ENCODE measurements at regions not wholly inside any gene's neighbourhood (a gene's known extent, or its start where the extent isn't known, plus 50 kb on each side); places are given as distances from the start of the nearest gene placed in this dataset.

DNA sequence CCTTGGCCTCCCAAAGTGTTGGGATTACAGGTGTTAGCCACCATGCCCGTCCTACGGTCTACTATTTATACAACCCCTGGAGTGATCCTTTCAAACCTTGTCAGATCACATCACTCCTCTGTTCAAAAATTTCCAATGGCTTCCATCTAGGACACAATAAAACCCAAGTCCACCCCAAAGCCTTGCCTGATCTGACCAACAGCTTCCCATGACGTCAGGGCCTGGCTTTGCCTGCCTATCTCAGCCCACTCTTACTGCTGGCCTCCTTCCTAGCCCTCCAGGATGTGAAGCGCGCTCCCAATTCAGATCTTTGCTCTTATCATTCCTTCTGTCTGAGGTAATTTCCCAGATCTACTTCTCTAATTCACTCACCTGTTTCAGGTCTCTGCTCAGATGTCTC, 128.4 kb downstream of the LINC00237 start:
- Histone ChIP-seq H3K4me2 (ENCODE audit: low read length) (no peak overlapping the region), H3K27me3 (ENCODE audit: insufficient read depth, low read depth, low read length) (no peaks in the 10 kb centered on the region), H3K27ac (ENCODE audit: low read length) (no peak overlapping the region), H3F3A (ENCODE audit: insufficient read depth, low read length, poor library complexity, severe bottlenecking) (no peaks in the 10 kb centered on the region), H3K4me3 (ENCODE audit: low read length) (no peak overlapping the region), H3K9ac (ENCODE audit: low read length) (no peak overlapping the region), H3K36me3 (ENCODE audit: insufficient read depth, low read length) (no peaks in the 10 kb centered on the region), H3K9me2 (ENCODE audit: insufficient read depth, low read length) (no peaks in the 10 kb centered on the region), H3K79me2 (replicated peaks; ENCODE audit: insufficient read depth, low read length) (no peaks in the 10 kb centered on the region), H4K20me1 (ENCODE audit: insufficient read depth) (no peaks in the 10 kb centered on the region), H3K9me3 (ENCODE audit: low read length) (peaks cover 3% of the 10 kb centered on the region), H2AFZ (ENCODE audit: low read depth, low read length) (no peak overlapping the region)
- TF ChIP-seq POLR2AphosphoS5 (IDR thresholded peaks at IDR 0.05) (no peak), SMC3 (conservative IDR thresholded peaks at IDR 0.05; ENCODE audit: poor library complexity) (no peak), TAF1 (IDR thresholded peaks at IDR 0.05; ENCODE audit: low read depth) (no peak)
- TF ChIP-seq, protein P1, sequence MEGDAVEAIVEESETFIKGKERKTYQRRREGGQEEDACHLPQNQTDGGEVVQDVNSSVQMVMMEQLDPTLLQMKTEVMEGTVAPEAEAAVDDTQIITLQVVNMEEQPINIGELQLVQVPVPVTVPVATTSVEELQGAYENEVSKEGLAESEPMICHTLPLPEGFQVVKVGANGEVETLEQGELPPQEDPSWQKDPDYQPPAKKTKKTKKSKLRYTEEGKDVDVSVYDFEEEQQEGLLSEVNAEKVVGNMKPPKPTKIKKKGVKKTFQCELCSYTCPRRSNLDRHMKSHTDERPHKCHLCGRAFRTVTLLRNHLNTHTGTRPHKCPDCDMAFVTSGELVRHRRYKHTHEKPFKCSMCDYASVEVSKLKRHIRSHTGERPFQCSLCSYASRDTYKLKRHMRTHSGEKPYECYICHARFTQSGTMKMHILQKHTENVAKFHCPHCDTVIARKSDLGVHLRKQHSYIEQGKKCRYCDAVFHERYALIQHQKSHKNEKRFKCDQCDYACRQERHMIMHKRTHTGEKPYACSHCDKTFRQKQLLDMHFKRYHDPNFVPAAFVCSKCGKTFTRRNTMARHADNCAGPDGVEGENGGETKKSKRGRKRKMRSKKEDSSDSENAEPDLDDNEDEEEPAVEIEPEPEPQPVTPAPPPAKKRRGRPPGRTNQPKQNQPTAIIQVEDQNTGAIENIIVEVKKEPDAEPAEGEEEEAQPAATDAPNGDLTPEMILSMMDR (IDR thresholded peaks at IDR 0.05; ENCODE audit: poor library complexity, severe bottlenecking), result no peak
- TF ChIP-seq, protein P2, sequence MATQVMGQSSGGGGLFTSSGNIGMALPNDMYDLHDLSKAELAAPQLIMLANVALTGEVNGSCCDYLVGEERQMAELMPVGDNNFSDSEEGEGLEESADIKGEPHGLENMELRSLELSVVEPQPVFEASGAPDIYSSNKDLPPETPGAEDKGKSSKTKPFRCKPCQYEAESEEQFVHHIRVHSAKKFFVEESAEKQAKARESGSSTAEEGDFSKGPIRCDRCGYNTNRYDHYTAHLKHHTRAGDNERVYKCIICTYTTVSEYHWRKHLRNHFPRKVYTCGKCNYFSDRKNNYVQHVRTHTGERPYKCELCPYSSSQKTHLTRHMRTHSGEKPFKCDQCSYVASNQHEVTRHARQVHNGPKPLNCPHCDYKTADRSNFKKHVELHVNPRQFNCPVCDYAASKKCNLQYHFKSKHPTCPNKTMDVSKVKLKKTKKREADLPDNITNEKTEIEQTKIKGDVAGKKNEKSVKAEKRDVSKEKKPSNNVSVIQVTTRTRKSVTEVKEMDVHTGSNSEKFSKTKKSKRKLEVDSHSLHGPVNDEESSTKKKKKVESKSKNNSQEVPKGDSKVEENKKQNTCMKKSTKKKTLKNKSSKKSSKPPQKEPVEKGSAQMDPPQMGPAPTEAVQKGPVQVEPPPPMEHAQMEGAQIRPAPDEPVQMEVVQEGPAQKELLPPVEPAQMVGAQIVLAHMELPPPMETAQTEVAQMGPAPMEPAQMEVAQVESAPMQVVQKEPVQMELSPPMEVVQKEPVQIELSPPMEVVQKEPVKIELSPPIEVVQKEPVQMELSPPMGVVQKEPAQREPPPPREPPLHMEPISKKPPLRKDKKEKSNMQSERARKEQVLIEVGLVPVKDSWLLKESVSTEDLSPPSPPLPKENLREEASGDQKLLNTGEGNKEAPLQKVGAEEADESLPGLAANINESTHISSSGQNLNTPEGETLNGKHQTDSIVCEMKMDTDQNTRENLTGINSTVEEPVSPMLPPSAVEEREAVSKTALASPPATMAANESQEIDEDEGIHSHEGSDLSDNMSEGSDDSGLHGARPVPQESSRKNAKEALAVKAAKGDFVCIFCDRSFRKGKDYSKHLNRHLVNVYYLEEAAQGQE (IDR thresholded peaks at IDR 0.05; ENCODE audit: borderline replicate concordance), result no peak

DNA sequence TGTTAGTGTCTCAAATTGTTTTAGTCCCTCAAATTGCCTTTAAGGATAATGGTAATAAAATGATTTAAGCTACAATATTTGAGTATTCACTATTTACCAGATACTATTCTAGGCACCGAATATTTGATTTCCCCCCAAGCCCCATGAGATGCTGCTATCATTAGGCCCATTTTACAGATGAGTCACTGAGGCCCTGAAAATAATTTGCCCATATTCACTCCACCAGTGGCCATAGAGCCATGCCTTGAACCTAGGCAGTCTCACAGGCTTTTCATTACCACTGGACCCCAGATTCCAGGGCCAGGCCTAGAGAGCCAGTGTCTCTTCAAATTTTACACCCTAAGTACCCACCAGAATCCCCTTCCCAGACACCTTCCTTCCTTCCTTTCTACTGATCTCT, 133.7 kb downstream of the LINC00237 start:
- Histone ChIP-seq H3K9me3 (ENCODE audit: low read length) (no peaks in the 10 kb centered on the region), H3K4me2 (ENCODE audit: low read length) (no peak overlapping the region), H2AFZ (ENCODE audit: low read depth, low read length) (no peak overlapping the region), H3K9me2 (ENCODE audit: insufficient read depth, low read length) (no peaks in the 10 kb centered on the region), H3K79me2 (replicated peaks; ENCODE audit: insufficient read depth, low read length) (no peaks in the 10 kb centered on the region), H3K27me3 (ENCODE audit: insufficient read depth, low read depth, low read length) (no peaks in the 10 kb centered on the region), H3K4me3 (ENCODE audit: low read length) (no peak overlapping the region), H3K27ac (ENCODE audit: low read length) (no peak overlapping the region), H3K9ac (ENCODE audit: low read length) (no peak overlapping the region), H3K36me3 (ENCODE audit: insufficient read depth, low read length) (no peaks in the 10 kb centered on the region), H3F3A (ENCODE audit: insufficient read depth, low read length, poor library complexity, severe bottlenecking) (no peaks in the 10 kb centered on the region), H4K20me1 (ENCODE audit: insufficient read depth) (no peaks in the 10 kb centered on the region)
- TF ChIP-seq, protein P2 (IDR thresholded peaks at IDR 0.05; ENCODE audit: borderline replicate concordance), result no peak
- TF ChIP-seq TAF1 (IDR thresholded peaks at IDR 0.05; ENCODE audit: low read depth), result no peak
- no peak for TF ChIP-seq RAD21 (conservative IDR thresholded peaks at IDR 0.05)
- no peak for TF ChIP-seq MXI1 (conservative IDR thresholded peaks at IDR 0.05; ENCODE audit: poor library complexity, severe bottlenecking)
- no peak for TF ChIP-seq SMC3 (conservative IDR thresholded peaks at IDR 0.05; ENCODE audit: poor library complexity)
- no peak for TF ChIP-seq EZH2 (IDR thresholded peaks at IDR 0.05; ENCODE audit: borderline replicate concordance, insufficient read depth, low read length, poor library complexity, severe bottlenecking)
- no peak for TF ChIP-seq POLR2AphosphoS5 (IDR thresholded peaks at IDR 0.05)
- TF ChIP-seq, protein P1 (IDR thresholded peaks at IDR 0.05; ENCODE audit: poor library complexity, severe bottlenecking), result no peak
- no peak for TF ChIP-seq EP300 (conservative IDR thresholded peaks at IDR 0.05; ENCODE audit: poor library complexity, severe bottlenecking)
